HG03280 (cell line): ENCODE measurements at regions not wholly inside any gene's neighbourhood (a gene's known extent, or its start where the extent isn't known, plus 50 kb on each side); places are given as distances from the start of the nearest gene placed in this dataset.

Source experiments
- ATAC-seq: cut with Tn5 transposase; IDR thresholded peaks from one replicate; pipeline ENCODE4 v1.9.1; 2021; ENCODE audit warnings: mild to moderate bottlenecking, moderate library complexity; ENCODE audit not compliant: unreplicated experiment

- ATAC-seq: no peak
These were observed 52.4 kb upstream of the TRIO start for GRCh38 chr5:14090755-14091154.

GRCh38 chr5:14090290-14090689 lies 52.9 kb upstream of the TRIO start:
- no peak for ATAC-seq

GRCh38 chr5:14089198-14089597 lies 53.9 kb upstream of the TRIO start:
- no peak for ATAC-seq

GRCh38 chr5:14086261-14086660 lies 56.9 kb upstream of the TRIO start:
- no peak for ATAC-seq

- ATAC-seq: no peak
These were observed 60.2 kb upstream of the TRIO start for GRCh38 chr5:14082973-14083372.

GRCh38 chr5:14082523-14082922 lies 60.6 kb upstream of the TRIO start:
- no peak for ATAC-seq

GRCh38 chr5:14081791-14082190 lies 61.4 kb upstream of the TRIO start:
- no peak for ATAC-seq

GRCh38 chr5:14078716-14079115 lies 64.4 kb upstream of the TRIO start:
- no peak for ATAC-seq

GRCh38 chr5:14077501-14077900 lies 65.6 kb upstream of the TRIO start:
- ATAC-seq: no peak

- ATAC-seq: no peak
These were observed 66.6 kb upstream of the TRIO start for GRCh38 chr5:14076561-14076960.

- ATAC-seq: no peak
These were observed 67.2 kb upstream of the TRIO start for GRCh38 chr5:14075937-14076336.

GRCh38 chr5:14071433-14071832 lies 71.7 kb upstream of the TRIO start:
- ATAC-seq: no peak

GRCh38 chr5:14069021-14069420 lies 74.1 kb upstream of the TRIO start:
- ATAC-seq: no peak

GRCh38 chr5:14068136-14068535 lies 75.0 kb upstream of the TRIO start:
- ATAC-seq: no peak

GRCh38 chr5:14066326-14066725 lies 76.8 kb upstream of the TRIO start:
- ATAC-seq: no peak

- ATAC-seq: no peak
These were observed 78.3 kb upstream of the TRIO start for GRCh38 chr5:14064841-14065240.

GRCh38 chr5:14063691-14064090 lies 79.5 kb upstream of the TRIO start:
- ATAC-seq: no peak

GRCh38 chr5:14063138-14063537 lies 80.0 kb upstream of the TRIO start:
- no peak for ATAC-seq

- ATAC-seq: no peak
These were observed 81.0 kb upstream of the TRIO start for GRCh38 chr5:14062178-14062577.

- no peak for ATAC-seq
These were observed 82.0 kb upstream of the TRIO start for GRCh38 chr5:14061106-14061505.

- no peak for ATAC-seq
These were observed 82.9 kb upstream of the TRIO start for GRCh38 chr5:14060218-14060617.

GRCh38 chr5:14059810-14060209 lies 83.3 kb upstream of the TRIO start:
- no peak for ATAC-seq

- ATAC-seq: no peak
These were observed 85.9 kb upstream of the TRIO start for GRCh38 chr5:14057289-14057688.

GRCh38 chr5:14056039-14056438 lies 87.1 kb upstream of the TRIO start:
- no peak for ATAC-seq
